H9 (cell line): ENCODE measurements at regions not wholly inside any gene's neighbourhood (a gene's known extent, or its start where the extent isn't known, plus 50 kb on each side); places are given as distances from the start of the nearest gene placed in this dataset.

Source experiments
- DNase-seq: peaks from one replicate; pipeline ENCODE4 v3.0.0-alpha.2; 2017
- H2AFZ ChIP-seq: one replicate; pipeline ENCODE4 v1.6.1; 2013; ENCODE audit warnings: mild to moderate bottlenecking, low read length, control low read depth, moderate library complexity
- H2AK5ac ChIP-seq: 2 replicates; pipeline ENCODE4 v1.6.1; 2013; ENCODE audit warnings: low read length, control low read depth, mixed read lengths; ENCODE audit not compliant: insufficient read length
- H2BK120ac ChIP-seq: one replicate; pipeline ENCODE4 v1.6.1; 2013; ENCODE audit warnings: low read depth, mild to moderate bottlenecking, low read length, control low read depth, inconsistent platforms; ENCODE audit not compliant: poor library complexity, severe bottlenecking
- H2BK12ac ChIP-seq: 2 replicates; pipeline ENCODE4 v1.6.1; 2013; ENCODE audit warnings: low read length, control low read depth, mixed read lengths, low read depth; ENCODE audit not compliant: insufficient read length
- H2BK15ac ChIP-seq: 2 replicates; pipeline ENCODE4 v1.6.1; 2013; ENCODE audit warnings: low read depth, low read length, control low read depth
- H2BK20ac ChIP-seq: one replicate; pipeline ENCODE4 v1.6.1; 2013; ENCODE audit warnings: low read depth, mild to moderate bottlenecking, low read length, control low read depth, inconsistent platforms; ENCODE audit not compliant: poor library complexity, severe bottlenecking
- H2BK5ac ChIP-seq: 2 replicates; pipeline ENCODE4 v1.6.1; 2013; ENCODE audit warnings: low read length, control low read depth, mixed read lengths; ENCODE audit not compliant: insufficient read length
- H3K14ac ChIP-seq: 2 replicates; pipeline ENCODE4 v1.6.1; 2013; ENCODE audit warnings: low read length, control low read depth; ENCODE audit not compliant: insufficient read depth
- H3K18ac ChIP-seq: 2 replicates; pipeline ENCODE4 v1.6.1; 2013; ENCODE audit warnings: low read depth, mild to moderate bottlenecking, mixed read lengths, low read length, control low read depth; ENCODE audit not compliant: insufficient read length
- H3K23ac ChIP-seq: 2 replicates; pipeline ENCODE4 v1.6.1; 2013; ENCODE audit warnings: low read length, control low read depth, mixed read lengths, low read depth; ENCODE audit not compliant: insufficient read length
- H3K23me2 ChIP-seq: 2 replicates; pipeline ENCODE4 v1.6.1; 2013; ENCODE audit warnings: low read depth, mild to moderate bottlenecking, mixed read lengths, low read length, control low read depth; ENCODE audit not compliant: insufficient read length, poor library complexity, severe bottlenecking
- H3K27ac ChIP-seq: 2 replicates; pipeline ENCODE4 v1.5.1; 2013; ENCODE audit warnings: low read length, control low read depth, mixed read lengths, low read depth; ENCODE audit not compliant: insufficient read length
- H3K27me3 ChIP-seq: 2 replicates; pipeline ENCODE4 v1.6.1; 2013; ENCODE audit warnings: low read length, control low read depth, inconsistent platforms; ENCODE audit not compliant: insufficient read depth
- H3K4ac ChIP-seq: 2 replicates; pipeline ENCODE4 v1.6.1; 2013; ENCODE audit warnings: low read depth, mild to moderate bottlenecking, control low read depth, inconsistent platforms, low read length, moderate library complexity
- H3K4me1 ChIP-seq: 2 replicates; pipeline ENCODE4 v1.6.1; 2013; ENCODE audit warnings: low read length, control low read depth, inconsistent platforms; ENCODE audit not compliant: insufficient read depth
- H3K4me2 ChIP-seq: 2 replicates; pipeline ENCODE4 v1.6.1; 2013; ENCODE audit warnings: low read length, control low read depth, mixed read lengths; ENCODE audit not compliant: insufficient read length, insufficient read depth
- H3K56ac ChIP-seq: 2 replicates; pipeline ENCODE4 v1.6.1; 2013; ENCODE audit warnings: low read depth, mild to moderate bottlenecking, mixed read lengths, low read length, control low read depth; ENCODE audit not compliant: insufficient read length
- H3K79me1 ChIP-seq: 2 replicates; pipeline ENCODE4 v1.6.1; 2013; ENCODE audit warnings: low read depth, mild to moderate bottlenecking, moderate library complexity, low read length, control low read depth, inconsistent platforms; ENCODE audit not compliant: insufficient read depth, poor library complexity, severe bottlenecking
- H3K79me2 ChIP-seq: 2 replicates; pipeline ENCODE4 v1.6.1; 2013; ENCODE audit warnings: low read length, control low read depth, inconsistent platforms; ENCODE audit not compliant: insufficient read depth
- H3K9ac ChIP-seq: 2 replicates; pipeline ENCODE4 v1.6.1; 2013; ENCODE audit warnings: low read length, control low read depth, mixed read lengths; ENCODE audit not compliant: insufficient read length; ENCODE audit errors: extremely low read depth
- H3K9me3 ChIP-seq: one replicate; pipeline ENCODE4 v1.6.1; 2013; ENCODE audit warnings: low read depth, low read length, inconsistent platforms; ENCODE audit not compliant: control insufficient read depth
- H3T11ph ChIP-seq: one replicate; pipeline ENCODE4 v1.6.1; 2013; ENCODE audit warnings: mild to moderate bottlenecking, low read length, control low read depth, inconsistent platforms
- H4K20me1 ChIP-seq: one replicate; pipeline ENCODE4 v1.6.1; 2013; ENCODE audit not compliant: control insufficient read depth, insufficient read length, insufficient read depth
- H4K5ac ChIP-seq: 2 replicates; pipeline ENCODE4 v1.6.1; 2013; ENCODE audit warnings: low read depth, mild to moderate bottlenecking, mixed read lengths, low read length, control low read depth; ENCODE audit not compliant: insufficient read length
- H4K8ac ChIP-seq: replicated peaks from 2 replicates; pipeline ENCODE4 v1.6.1; 2013; ENCODE audit warnings: low read length, control low read depth, mixed read lengths, low read depth; ENCODE audit not compliant: insufficient read length
- H4K91ac ChIP-seq: 2 replicates; pipeline ENCODE4 v1.6.1; 2013; ENCODE audit warnings: low read depth, mild to moderate bottlenecking, moderate library complexity, mixed read lengths, low read length, control low read depth; ENCODE audit not compliant: insufficient read length
- H3K27ac Mint-ChIP-seq, 3 experiments: 2 replicates in 2 of 3; 3 replicates in 1 of 3; pipeline ENCODE4 v1.8.0; 2020 to 2021; ENCODE audit warnings: mixed read lengths in 3 of 3, mild to moderate bottlenecking in 1 of 3, moderate library complexity in 1 of 3
- H3K27me3 Mint-ChIP-seq: 2 replicates; pipeline ENCODE4 v1.8.0; 2021; ENCODE audit warnings: low read depth, mild to moderate bottlenecking, moderate library complexity, mixed read lengths
- H3K36me3 Mint-ChIP-seq, 3 experiments: 2 replicates in 2 of 3; 3 replicates in 1 of 3; pipeline ENCODE4 v1.8.0; 2020 to 2021; ENCODE audit warnings: low read depth in 3 of 3, mixed read lengths in 3 of 3; ENCODE audit not compliant: insufficient read depth in 1 of 3
- H3K4me1 Mint-ChIP-seq, 2 experiments: 2 replicates each; pipeline ENCODE4 v1.8.0; 2020; ENCODE audit warnings: mixed read lengths in 2 of 2
- H3K4me3 Mint-ChIP-seq, 2 experiments: 2 replicates in 1 of 2; 3 replicates in 1 of 2; pipeline ENCODE4 v1.8.0; 2020 to 2021; ENCODE audit warnings: mild to moderate bottlenecking in 2 of 2, mixed read lengths in 2 of 2, moderate library complexity in 1 of 2
- H3K9me3 Mint-ChIP-seq, 2 experiments: 2 replicates in 1 of 2; 3 replicates in 1 of 2; pipeline ENCODE4 v1.8.0; 2020; ENCODE audit warnings: mild to moderate bottlenecking in 2 of 2, mixed read lengths in 2 of 2, moderate library complexity in 1 of 2
- WGBS: extraction: QIAGEN DNeasy Blood & Tissue Kit; methylation state at CpG from one replicate; pipeline ENCODE4 v1.1.7; 2013; ENCODE audit warnings: missing lambda C conversion rate, low lambda C conversion rate, mixed read lengths; ENCODE audit not compliant: insufficient read length; ENCODE audit errors: extremely low coverage; 5-methylcytosine and 5-hydroxymethylcytosine counted together
- TF ChIP-seq, protein P1 (sequence below): fragments of 200-600 bp; sonication (generic); conservative IDR thresholded peaks from 3 replicates; pipeline ENCODE4 v1.8.0; 2021; ENCODE audit warnings: antibody characterized with exemption, mild to moderate bottlenecking

DNA sequence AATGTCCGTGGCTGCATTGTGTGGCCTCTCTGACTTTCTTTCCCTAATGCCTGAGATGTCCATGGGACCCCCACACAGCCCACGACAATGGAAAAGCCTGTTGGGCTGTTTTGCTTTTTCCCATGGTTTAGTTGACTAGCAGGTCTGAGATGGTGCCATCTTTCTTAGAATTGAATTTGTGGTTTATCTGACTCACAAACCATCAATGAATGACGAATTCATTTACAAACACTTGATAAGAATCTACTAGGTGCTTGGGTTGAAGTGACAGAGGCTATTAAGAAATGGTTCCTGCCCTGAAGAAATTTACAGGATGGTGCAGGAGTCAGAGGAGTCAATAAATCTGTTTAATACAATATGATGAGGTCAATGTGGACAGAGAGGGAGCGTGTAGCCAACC, 75.4 kb downstream of the OTUD1 start:
- no peaks in the 10 kb centered on the region for H3K79me1 ChIP-seq
- no peaks in the 10 kb centered on the region for H3K4me1 ChIP-seq
- H3K4me2 ChIP-seq: no peak overlapping the region
- H3K4me3 Mint-ChIP-seq: no peak overlapping the region
- H3K9me3 ChIP-seq: peaks cover 8% of the 10 kb centered on the region
- no peaks in the 10 kb centered on the region for H3K79me2 ChIP-seq
- no peak overlapping the region for H2BK20ac ChIP-seq
- H3T11ph ChIP-seq: no peak overlapping the region
- no peak overlapping the region for H4K8ac ChIP-seq
- no peak overlapping the region for H3K4ac ChIP-seq
- H3K27ac Mint-ChIP-seq: no peak overlapping the region
- H3K18ac ChIP-seq: no peak overlapping the region
- H3K9ac ChIP-seq: no peak overlapping the region
- H3K14ac ChIP-seq: no peak overlapping the region
- peaks cover 5% of the 10 kb centered on the region for H3K27me3 Mint-ChIP-seq
- TF ChIP-seq, protein P1, sequence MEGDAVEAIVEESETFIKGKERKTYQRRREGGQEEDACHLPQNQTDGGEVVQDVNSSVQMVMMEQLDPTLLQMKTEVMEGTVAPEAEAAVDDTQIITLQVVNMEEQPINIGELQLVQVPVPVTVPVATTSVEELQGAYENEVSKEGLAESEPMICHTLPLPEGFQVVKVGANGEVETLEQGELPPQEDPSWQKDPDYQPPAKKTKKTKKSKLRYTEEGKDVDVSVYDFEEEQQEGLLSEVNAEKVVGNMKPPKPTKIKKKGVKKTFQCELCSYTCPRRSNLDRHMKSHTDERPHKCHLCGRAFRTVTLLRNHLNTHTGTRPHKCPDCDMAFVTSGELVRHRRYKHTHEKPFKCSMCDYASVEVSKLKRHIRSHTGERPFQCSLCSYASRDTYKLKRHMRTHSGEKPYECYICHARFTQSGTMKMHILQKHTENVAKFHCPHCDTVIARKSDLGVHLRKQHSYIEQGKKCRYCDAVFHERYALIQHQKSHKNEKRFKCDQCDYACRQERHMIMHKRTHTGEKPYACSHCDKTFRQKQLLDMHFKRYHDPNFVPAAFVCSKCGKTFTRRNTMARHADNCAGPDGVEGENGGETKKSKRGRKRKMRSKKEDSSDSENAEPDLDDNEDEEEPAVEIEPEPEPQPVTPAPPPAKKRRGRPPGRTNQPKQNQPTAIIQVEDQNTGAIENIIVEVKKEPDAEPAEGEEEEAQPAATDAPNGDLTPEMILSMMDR: no peak
- no peak overlapping the region for H2BK120ac ChIP-seq
- H2BK12ac ChIP-seq: no peak overlapping the region
- no peaks in the 10 kb centered on the region for H3K27me3 ChIP-seq
- peaks cover 32 to 40% of the 10 kb centered on the region in 2 experiments for H3K9me3 Mint-ChIP-seq
- no peak overlapping the region for H2BK5ac ChIP-seq
- no peaks in the 10 kb centered on the region for H3K23me2 ChIP-seq
- no peak overlapping the region for H2AK5ac ChIP-seq
- H3K4me1 Mint-ChIP-seq: no peaks in the 10 kb centered on the region
- no peak overlapping the region for H3K56ac ChIP-seq
- H3K36me3 Mint-ChIP-seq: peaks cover 11 to 23% (median 15%) of the 10 kb centered on the region in 3 experiments
- no peak overlapping the region for H2AFZ ChIP-seq
- H4K5ac ChIP-seq: no peak overlapping the region
- no peak overlapping the region for H4K91ac ChIP-seq
- no CpG with 5 or more reads among the region's 4 CpGs for WGBS
- H3K23ac ChIP-seq: no peak overlapping the region
- no peaks in the 10 kb centered on the region for H4K20me1 ChIP-seq
- H2BK15ac ChIP-seq: no peak overlapping the region
- DNase-seq: no peak
- no peak overlapping the region for H3K27ac ChIP-seq
